Astrocyte (in vitro differentiated cells and primary cell): ENCODE measurements at regions not wholly inside any gene's neighbourhood (a gene's known extent, or its start where the extent isn't known, plus 50 kb on each side); places are given as distances from the start of the nearest gene placed in this dataset.

ENCODE experiments used
- DNase-seq: peaks from one replicate; pipeline ENCODE4 v3.0.0-alpha.2; 2010; ENCODE audit warnings: low read depth
- FAIRE-seq: peaks from 2 replicates; lab custom pipeline; 2011; peaks lifted over from hg19 to GRCh38; lab: Jason Lieb, UNC
- H2AFZ ChIP-seq: 2 replicates; pipeline ENCODE4 v1.6.0; 2012; ENCODE audit warnings: low read depth, low read length, inconsistent platforms
- H3K27ac ChIP-seq: 2 replicates; pipeline ENCODE4 v1.5.1; 2011; ENCODE audit warnings: low read depth, low read length, inconsistent platforms
- H3K27me3 ChIP-seq: 2 replicates; pipeline ENCODE4 v1.6.0; 2011; ENCODE audit warnings: low read length, inconsistent platforms; ENCODE audit not compliant: insufficient read depth
- H3K36me3 ChIP-seq: 2 replicates; pipeline ENCODE4 v1.5.1; 2011; ENCODE audit warnings: low read length, inconsistent platforms; ENCODE audit not compliant: insufficient read depth
- H3K4me1 ChIP-seq: 2 replicates; pipeline ENCODE4 v1.5.1; 2011; ENCODE audit warnings: low read length, inconsistent platforms; ENCODE audit not compliant: insufficient read depth
- H3K4me2 ChIP-seq: 2 replicates; pipeline ENCODE4 v1.6.0; 2012; ENCODE audit warnings: low read length, inconsistent platforms
- H3K4me3 ChIP-seq: 2 replicates; pipeline ENCODE4 v1.5.1; 2011; ENCODE audit warnings: low read depth, mild to moderate bottlenecking, low read length, inconsistent platforms; ENCODE audit not compliant: insufficient read depth
- H3K79me2 ChIP-seq: 2 replicates; pipeline ENCODE4 v1.6.0; 2012; ENCODE audit warnings: mild to moderate bottlenecking, low read length, inconsistent platforms; ENCODE audit not compliant: insufficient read depth
- H3K9ac ChIP-seq: 2 replicates; pipeline ENCODE4 v1.6.0; 2012; ENCODE audit warnings: mild to moderate bottlenecking, low read length, inconsistent platforms
- H3K9me3 ChIP-seq: 2 replicates; pipeline ENCODE4 v1.5.1; 2012; ENCODE audit warnings: low read depth, mild to moderate bottlenecking, low read length, inconsistent platforms; ENCODE audit not compliant: insufficient read depth
- H4K20me1 ChIP-seq: 2 replicates; pipeline ENCODE4 v1.6.0; 2012; ENCODE audit warnings: low read length, inconsistent platforms; ENCODE audit not compliant: insufficient read depth
- H3K27ac Mint-ChIP-seq: one replicate; pipeline ENCODE4 v1.8.0; 2021; ENCODE audit warnings: mild to moderate bottlenecking, mixed read lengths; ENCODE audit not compliant: unreplicated experiment
- H3K27me3 Mint-ChIP-seq: one replicate; pipeline ENCODE4 v1.8.0; 2021; ENCODE audit warnings: low read depth, mixed read lengths; ENCODE audit not compliant: unreplicated experiment
- H3K36me3 Mint-ChIP-seq: one replicate; pipeline ENCODE4 v1.8.0; 2021; ENCODE audit warnings: low read depth, mixed read lengths; ENCODE audit not compliant: unreplicated experiment
- H3K4me1 Mint-ChIP-seq: one replicate; pipeline ENCODE4 v1.8.0; 2021; ENCODE audit warnings: low read depth, mixed read lengths; ENCODE audit not compliant: unreplicated experiment
- H3K4me3 Mint-ChIP-seq: one replicate; pipeline ENCODE4 v1.8.0; 2021; ENCODE audit warnings: mild to moderate bottlenecking, moderate library complexity, mixed read lengths; ENCODE audit not compliant: unreplicated experiment
- H3K9me3 Mint-ChIP-seq: one replicate; pipeline ENCODE4 v1.8.0; 2021; ENCODE audit warnings: mild to moderate bottlenecking, mixed read lengths; ENCODE audit not compliant: unreplicated experiment
- EZH2 ChIP-seq: IDR thresholded peaks from 2 replicates; pipeline ENCODE4 v1.6.1; 2012; ENCODE audit warnings: mild to moderate bottlenecking, low read length, inconsistent platforms; ENCODE audit not compliant: insufficient read depth
- TF ChIP-seq, protein P1 (sequence below): IDR thresholded peaks from 2 replicates; pipeline ENCODE4 v1.5.1; 2011; ENCODE audit warnings: low read depth, mild to moderate bottlenecking, inconsistent platforms, low read length, moderate library complexity; ENCODE audit not compliant: insufficient read depth

DNA sequence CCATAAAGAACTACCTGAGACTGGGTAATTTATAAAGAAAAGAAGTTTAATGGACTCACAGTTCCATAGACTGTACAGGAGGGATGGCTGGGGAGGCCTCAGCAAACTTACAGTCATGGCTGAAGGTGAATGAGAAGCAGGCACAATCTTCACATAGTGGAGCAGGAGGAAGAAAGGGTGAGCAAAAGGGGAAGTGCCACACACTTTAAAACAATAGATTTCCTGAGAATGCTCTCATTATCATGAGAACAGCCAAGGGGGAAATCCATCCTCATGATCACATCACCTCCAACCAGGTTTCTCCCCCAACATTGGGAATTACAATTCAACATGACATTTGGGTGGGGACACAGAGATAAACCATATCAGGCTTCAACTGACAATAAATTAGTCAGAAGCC is 664.9 kb downstream of the TAF11L14 start:
- H4K20me1 ChIP-seq = no peaks in the 10 kb centered on the region
- no peak overlapping the region for H2AFZ ChIP-seq
- H3K27ac Mint-ChIP-seq = no peak overlapping the region
- H3K4me2 ChIP-seq = no peak overlapping the region
- no peak overlapping the region for H3K9ac ChIP-seq
- H3K4me1 ChIP-seq = no peaks in the 10 kb centered on the region
- no peaks in the 10 kb centered on the region for H3K9me3 ChIP-seq
- DNase-seq (no peak), FAIRE-seq (no peak)
- H3K27me3 Mint-ChIP-seq = no peaks in the 10 kb centered on the region
- no peaks in the 10 kb centered on the region for H3K79me2 ChIP-seq
- H3K36me3 Mint-ChIP-seq = no peaks in the 10 kb centered on the region
- H3K36me3 ChIP-seq = no peaks in the 10 kb centered on the region
- H3K4me3 ChIP-seq = no peak overlapping the region
- TF ChIP-seq, protein P1, sequence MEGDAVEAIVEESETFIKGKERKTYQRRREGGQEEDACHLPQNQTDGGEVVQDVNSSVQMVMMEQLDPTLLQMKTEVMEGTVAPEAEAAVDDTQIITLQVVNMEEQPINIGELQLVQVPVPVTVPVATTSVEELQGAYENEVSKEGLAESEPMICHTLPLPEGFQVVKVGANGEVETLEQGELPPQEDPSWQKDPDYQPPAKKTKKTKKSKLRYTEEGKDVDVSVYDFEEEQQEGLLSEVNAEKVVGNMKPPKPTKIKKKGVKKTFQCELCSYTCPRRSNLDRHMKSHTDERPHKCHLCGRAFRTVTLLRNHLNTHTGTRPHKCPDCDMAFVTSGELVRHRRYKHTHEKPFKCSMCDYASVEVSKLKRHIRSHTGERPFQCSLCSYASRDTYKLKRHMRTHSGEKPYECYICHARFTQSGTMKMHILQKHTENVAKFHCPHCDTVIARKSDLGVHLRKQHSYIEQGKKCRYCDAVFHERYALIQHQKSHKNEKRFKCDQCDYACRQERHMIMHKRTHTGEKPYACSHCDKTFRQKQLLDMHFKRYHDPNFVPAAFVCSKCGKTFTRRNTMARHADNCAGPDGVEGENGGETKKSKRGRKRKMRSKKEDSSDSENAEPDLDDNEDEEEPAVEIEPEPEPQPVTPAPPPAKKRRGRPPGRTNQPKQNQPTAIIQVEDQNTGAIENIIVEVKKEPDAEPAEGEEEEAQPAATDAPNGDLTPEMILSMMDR = no peak
- TF ChIP-seq EZH2 = no peak
- no peak overlapping the region for H3K4me3 Mint-ChIP-seq
- no peaks in the 10 kb centered on the region for H3K9me3 Mint-ChIP-seq
- H3K27me3 ChIP-seq = no peaks in the 10 kb centered on the region
- no peak overlapping the region for H3K27ac ChIP-seq
- H3K4me1 Mint-ChIP-seq = no peaks in the 10 kb centered on the region

DNA sequence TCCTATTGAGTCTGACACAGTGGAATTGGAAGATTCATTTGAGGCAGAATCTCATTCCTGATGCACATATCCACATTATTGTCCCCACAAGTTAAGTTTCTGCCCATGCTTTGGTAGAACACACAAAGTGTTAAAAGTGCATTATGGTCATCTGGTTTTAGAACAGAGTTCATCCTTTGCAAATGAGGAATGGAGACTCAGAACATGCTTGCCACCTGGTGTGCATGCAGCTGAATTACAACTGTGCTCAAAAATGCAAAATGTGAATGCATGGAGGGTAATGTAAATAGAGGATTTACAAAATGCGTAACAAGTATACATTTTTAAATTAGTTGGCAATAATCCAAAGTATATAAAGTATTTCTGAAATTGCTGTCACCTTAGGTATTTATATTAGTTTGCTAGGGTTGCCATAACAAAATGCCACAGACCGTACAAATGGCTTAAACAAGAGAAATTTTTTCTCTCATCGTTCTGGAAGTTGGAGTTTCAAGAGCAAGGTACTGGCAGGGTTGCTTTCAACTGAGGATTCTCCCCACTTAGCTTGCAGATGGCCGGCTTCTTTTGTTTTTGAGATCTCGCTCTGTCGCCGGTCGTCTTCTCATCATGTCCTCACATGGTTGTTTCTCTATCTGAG is 671.1 kb downstream of the TAF11L14 start:
- Histone ChIP-seq H3K4me3 (no peak overlapping the region), H3K36me3 (no peaks in the 10 kb centered on the region), H4K20me1 (no peaks in the 10 kb centered on the region), H3K9ac (no peak overlapping the region), H3K27me3 (no peaks in the 10 kb centered on the region), H3K4me2 (no peak overlapping the region), H3K27ac (no peak overlapping the region), H3K4me1 (no peaks in the 10 kb centered on the region), H3K9me3 (no peaks in the 10 kb centered on the region), H2AFZ (no peak overlapping the region), H3K79me2 (no peaks in the 10 kb centered on the region)
- DNase-seq (peak; percentile 14), FAIRE-seq (peak; percentile 88)
- Mint-ChIP-seq H3K9me3 (no peaks in the 10 kb centered on the region), H3K4me1 (no peaks in the 10 kb centered on the region), H3K36me3 (no peaks in the 10 kb centered on the region), H3K4me3 (no peak overlapping the region), H3K27ac (no peak overlapping the region), H3K27me3 (no peaks in the 10 kb centered on the region)
- no peak for TF ChIP-seq EZH2
- TF ChIP-seq, protein P1 = peak; percentile 81

DNA sequence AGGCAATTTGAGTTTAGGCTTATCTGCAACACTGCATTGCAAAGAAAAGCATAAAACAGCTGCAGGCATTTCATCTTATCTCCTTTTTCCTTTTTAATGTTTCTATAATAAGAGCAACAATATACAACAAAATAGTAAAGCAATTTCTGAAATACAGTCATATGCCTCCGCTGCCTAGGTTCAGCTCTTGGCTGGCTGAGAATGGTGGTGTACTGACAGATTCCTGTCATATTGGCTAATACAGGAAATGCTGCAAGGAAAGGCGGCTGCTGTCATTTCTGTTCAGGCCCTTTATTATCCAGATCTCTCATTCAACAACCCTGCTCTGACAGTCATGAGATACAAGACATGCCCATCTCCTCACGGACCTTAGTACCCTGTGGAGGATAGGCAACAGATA is 677.0 kb downstream of the TAF11L14 start:
- H3K27me3 ChIP-seq = no peaks in the 10 kb centered on the region
- no peak overlapping the region for H2AFZ ChIP-seq
- no peaks in the 10 kb centered on the region for H3K79me2 ChIP-seq
- Mint-ChIP-seq H3K27me3 (no peaks in the 10 kb centered on the region), H3K36me3 (no peaks in the 10 kb centered on the region), H3K27ac (no peak overlapping the region), H3K9me3 (no peaks in the 10 kb centered on the region), H3K4me1 (peaks cover 4% of the 10 kb centered on the region), H3K4me3 (no peak overlapping the region)
- FAIRE-seq = no peak
- TF ChIP-seq, protein P1 = no peak
- no peak for TF ChIP-seq EZH2
- DNase-seq = no peak
- H3K36me3 ChIP-seq = no peaks in the 10 kb centered on the region
- H4K20me1 ChIP-seq = no peaks in the 10 kb centered on the region
- H3K4me3 ChIP-seq = no peak overlapping the region
- no peaks in the 10 kb centered on the region for H3K9me3 ChIP-seq
- H3K4me2 ChIP-seq = no peak overlapping the region
- H3K4me1 ChIP-seq = no peaks in the 10 kb centered on the region
- H3K9ac ChIP-seq = no peak overlapping the region
- H3K27ac ChIP-seq = no peak overlapping the region
